ENCODE measurements at regions not wholly inside any gene's neighbourhood (a gene's known extent, or its start where the extent isn't known, plus 50 kb on each side); places are given as distances from the start of the nearest gene placed in this dataset.
"Not testable (repeated sequence)": the region's sequence is repeated elsewhere in the genome, so short reads cannot be mapped to it uniquely, and the experiment has no call there.

DNA sequence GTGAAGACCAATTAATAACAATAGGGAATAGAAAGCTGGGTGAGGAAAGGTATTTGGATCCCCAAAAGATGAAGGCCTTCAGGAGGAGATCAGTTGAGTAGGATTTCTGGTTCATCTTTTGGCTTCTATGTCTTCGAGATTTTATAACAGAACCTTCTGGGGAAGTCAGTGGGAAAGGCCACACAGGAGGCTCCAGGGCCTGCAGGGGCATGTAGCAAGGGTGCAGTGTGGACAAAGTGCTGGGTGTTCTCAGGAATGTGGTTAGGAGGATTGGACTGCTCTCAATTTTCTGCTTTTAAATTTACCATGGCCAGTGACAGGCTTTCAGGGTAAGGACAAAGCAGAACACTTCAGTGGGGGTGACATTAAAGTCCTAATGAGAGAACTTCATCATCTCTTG, 378.0 kb downstream of the CCSER2 start:
- no peak for DNase-seq
- H3K9me3 Mint-ChIP-seq: no peaks in the 10 kb centered on the region
- H3K27me3 Mint-ChIP-seq: no peaks in the 10 kb centered on the region
- H3K36me3 Mint-ChIP-seq: no peaks in the 10 kb centered on the region
- no peak overlapping the region for H3K4me3 Mint-ChIP-seq
- H3K27ac Mint-ChIP-seq: no peak overlapping the region
- H3K4me1 Mint-ChIP-seq: no peaks in the 10 kb centered on the region

DNA sequence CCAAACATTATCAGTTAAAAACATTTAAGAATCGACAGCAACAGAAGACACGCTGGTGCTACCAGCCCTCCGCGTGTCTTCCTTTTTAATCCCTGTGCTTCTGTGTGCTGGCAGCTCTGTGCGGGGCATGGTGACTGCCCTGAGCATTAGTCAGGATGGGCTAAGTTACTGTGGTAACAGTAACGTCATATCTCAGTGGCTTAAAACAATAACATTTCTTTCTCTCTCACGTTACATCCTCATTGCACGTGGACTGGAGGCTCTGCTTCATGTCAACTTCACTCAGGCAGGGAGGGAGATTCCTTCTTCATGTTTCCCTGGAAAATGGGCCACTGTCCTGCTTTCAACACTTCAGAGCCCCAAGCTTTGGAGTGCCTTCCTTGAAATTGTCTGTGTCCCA, 378.5 kb downstream of the CCSER2 start:
- Mint-ChIP-seq H3K36me3 (no peaks in the 10 kb centered on the region), H3K27ac (no peak overlapping the region)
- no peak for DNase-seq

DNA sequence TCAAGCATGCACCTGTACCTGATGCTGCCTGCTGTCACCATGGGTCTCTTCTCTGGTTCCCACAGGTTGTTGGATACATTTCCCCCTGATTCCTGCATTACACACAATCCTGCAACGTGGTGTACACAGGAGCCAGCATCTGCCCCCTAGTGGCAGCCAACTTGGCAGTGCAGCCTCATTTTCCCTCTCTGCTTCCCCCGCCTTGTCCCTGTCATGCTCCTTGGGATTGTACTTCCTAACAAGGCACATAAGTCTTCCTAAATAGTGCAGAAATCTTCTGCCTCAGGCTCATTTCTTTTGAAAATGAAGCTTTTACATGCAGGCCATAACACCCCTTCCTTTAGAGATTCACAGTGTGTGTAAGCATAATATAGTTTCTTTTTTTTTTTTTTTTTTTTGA, 387.5 kb downstream of the CCSER2 start:
- H3K4me3 Mint-ChIP-seq: no peak overlapping the region
- H3K9me3 Mint-ChIP-seq: peaks cover 3% of the 10 kb centered on the region
- DNase-seq: no peak
- no peak overlapping the region for H3K27ac Mint-ChIP-seq
- no peaks in the 10 kb centered on the region for H3K4me1 Mint-ChIP-seq
- peaks cover 8% of the 10 kb centered on the region for H3K27me3 Mint-ChIP-seq
- H3K36me3 Mint-ChIP-seq: no peaks in the 10 kb centered on the region

More for the DNA sequence above, 378.5 kb downstream of the CCSER2 start:
- no peaks in the 10 kb centered on the region for H3K9me3 Mint-ChIP-seq
- no peak overlapping the region for H3K4me3 Mint-ChIP-seq
- H3K27me3 Mint-ChIP-seq: peaks cover 2% of the 10 kb centered on the region
- no peaks in the 10 kb centered on the region for H3K4me1 Mint-ChIP-seq

DNA sequence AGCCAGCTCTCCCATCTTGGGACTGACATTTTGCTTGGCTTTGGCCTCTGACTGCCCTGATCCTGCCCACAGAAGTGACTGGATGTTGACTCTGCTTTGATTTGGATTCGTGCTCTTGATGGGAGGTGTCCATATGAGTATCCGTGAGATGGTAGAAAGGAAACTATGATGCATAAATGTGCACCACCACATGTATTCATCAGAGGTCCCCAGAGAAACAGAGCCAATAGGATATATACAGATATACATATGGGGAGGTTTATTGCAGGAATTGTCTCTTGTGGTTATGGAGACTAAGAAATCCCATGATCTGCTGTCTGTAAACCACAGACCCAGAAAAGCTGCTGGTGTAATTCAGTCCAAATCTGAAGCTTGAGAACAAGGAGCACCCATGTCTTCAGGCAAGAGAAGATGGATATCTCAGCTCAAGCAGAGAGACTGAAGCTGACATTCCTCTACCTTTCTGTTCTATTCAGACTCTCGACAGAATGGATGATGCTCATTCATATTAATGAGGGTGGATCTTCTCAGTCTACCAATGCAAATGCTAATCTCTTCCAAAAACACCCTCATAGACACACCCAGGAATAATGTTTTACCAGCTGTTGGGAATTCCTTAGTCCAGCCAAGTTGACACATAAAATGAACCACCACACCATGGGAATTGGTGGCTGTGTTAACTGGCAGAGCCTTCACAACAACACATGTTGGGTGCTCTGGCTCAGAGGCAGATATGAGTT, 390.7 kb downstream of the CCSER2 start:
- Mint-ChIP-seq H3K4me3 (no peak overlapping the region), H3K4me1 (no peaks in the 10 kb centered on the region), H3K9me3 (peaks cover 3% of the 10 kb centered on the region), H3K36me3 (no peaks in the 10 kb centered on the region), H3K27me3 (no peaks in the 10 kb centered on the region), H3K27ac (no peak overlapping the region)
- no peak for DNase-seq

DNA sequence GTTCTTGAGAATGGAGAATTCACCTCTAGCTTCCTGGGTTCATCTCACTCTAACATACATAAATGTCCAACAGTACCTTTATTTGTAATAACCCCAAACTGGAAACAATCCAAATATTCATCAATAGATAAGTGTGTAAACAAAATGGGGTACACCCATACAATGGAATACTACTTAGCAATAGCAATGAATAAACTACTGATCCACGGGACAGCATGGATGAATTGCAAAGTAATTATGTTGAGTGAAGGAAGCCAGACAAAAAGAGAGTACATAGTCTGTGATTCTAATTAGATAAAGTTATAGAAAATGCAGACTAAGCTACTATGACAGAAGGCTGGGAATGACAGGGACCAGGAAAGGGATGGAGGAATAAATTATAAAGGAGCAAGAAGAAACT, 391.3 kb downstream of the CCSER2 start:
- H3K36me3 Mint-ChIP-seq: no peaks in the 10 kb centered on the region
- H3K27me3 Mint-ChIP-seq: no peaks in the 10 kb centered on the region

DNA sequence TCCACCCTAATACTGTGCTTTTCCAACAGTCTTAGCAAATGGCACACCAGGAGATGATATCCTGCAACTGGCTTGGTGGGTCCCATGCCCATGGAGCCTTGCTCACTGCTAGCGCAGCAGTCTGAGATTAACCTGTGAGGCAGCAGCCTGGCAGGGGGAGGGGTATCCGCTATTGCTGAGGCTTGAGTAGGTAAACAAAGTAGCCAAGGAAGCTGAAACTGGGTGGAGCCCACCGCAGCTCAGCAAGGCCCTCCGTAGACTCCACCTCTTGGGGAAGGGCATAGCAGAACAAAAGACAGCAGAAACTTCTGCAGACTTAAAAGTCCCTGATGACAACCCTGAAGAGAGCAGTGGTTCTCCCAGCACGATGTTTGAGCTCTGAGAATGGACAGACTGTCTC, 399.0 kb downstream of the CCSER2 start:
- Mint-ChIP-seq H3K36me3 (no peaks in the 10 kb centered on the region), H3K9me3 (peaks cover 10% of the 10 kb centered on the region), H3K4me1 (no peaks in the 10 kb centered on the region), H3K27me3 (no peaks in the 10 kb centered on the region), H3K27ac (no peak overlapping the region), H3K4me3 (no peak overlapping the region)
- DNase-seq: no peak

More for the DNA sequence above, 391.3 kb downstream of the CCSER2 start:
- Mint-ChIP-seq H3K27ac (no peak overlapping the region), H3K4me1 (no peaks in the 10 kb centered on the region), H3K9me3 (peaks cover 3% of the 10 kb centered on the region), H3K4me3 (no peak overlapping the region)
- no peak for DNase-seq

DNA sequence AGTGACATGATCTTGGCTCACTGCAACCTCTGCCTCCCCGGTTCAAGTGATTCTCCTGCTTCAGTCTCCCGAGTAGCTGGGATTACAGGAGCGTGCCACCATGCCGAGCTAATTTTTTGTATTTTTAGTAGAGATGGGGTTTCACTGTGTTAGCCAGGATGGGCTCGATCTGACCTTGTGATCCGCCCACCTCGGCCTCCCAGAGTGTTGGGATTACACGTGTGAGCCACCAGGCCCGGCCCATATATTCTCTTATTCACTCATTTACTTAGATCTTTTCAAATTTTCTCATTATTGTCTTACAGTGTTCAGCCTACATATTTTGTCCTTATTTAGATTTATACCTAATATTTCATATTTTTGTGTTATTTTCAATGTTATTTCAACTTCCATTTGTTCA, 410.7 kb downstream of the CCSER2 start:
- H3K4me3 Mint-ChIP-seq, H3K27ac Mint-ChIP-seq: not testable (repeated sequence)

DNA sequence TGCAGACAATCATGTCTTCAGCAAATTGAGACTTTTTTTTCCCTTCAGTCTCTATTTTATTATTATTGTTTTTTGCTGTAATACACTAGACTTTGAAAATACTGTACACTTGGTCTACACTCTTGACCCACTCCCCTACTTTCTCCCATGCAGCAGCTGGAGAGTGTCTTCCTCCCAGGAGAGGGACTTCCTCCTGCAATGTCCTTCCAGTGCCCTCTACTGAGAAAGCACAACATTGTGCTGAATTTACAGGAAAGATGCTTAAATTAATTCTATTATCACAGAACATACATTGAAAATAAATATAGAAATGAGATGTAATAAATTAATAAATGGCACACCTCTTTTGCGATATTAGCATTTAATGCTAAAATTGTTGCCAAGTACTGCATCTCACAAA, 411.3 kb downstream of the CCSER2 start:
- Mint-ChIP-seq H3K27ac (no peak overlapping the region), H3K4me3 (no peak overlapping the region), H3K4me1 (no peaks in the 10 kb centered on the region), H3K27me3 (peaks cover 4% of the 10 kb centered on the region), H3K36me3 (no peaks in the 10 kb centered on the region), H3K9me3 (peaks cover 4% of the 10 kb centered on the region)
- no peak for DNase-seq

More for the DNA sequence above, 410.7 kb downstream of the CCSER2 start:
- not testable (repeated sequence) for H3K9me3 Mint-ChIP-seq, H3K27me3 Mint-ChIP-seq, H3K4me1 Mint-ChIP-seq, DNase-seq, H3K36me3 Mint-ChIP-seq

DNA sequence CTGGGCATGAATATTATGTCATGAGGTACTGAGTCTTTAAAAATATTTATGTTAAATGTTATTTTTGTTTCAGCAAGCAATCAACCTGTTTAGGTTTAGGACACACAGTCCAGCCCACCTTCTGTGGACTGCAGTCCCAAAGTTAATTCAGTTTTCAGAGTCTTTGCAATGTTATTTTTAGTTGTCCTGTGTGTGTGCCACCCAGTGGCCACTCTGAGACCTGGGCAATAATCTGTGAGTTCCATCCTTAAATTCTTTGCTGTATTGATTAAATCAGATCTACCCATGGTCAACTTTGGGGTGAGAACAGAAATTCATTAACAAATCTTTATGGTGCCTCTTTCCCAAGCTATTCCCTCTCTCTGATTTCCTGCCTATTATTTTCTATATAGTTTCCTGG, 415.1 kb downstream of the CCSER2 start:
- Mint-ChIP-seq H3K9me3 (peaks cover 4% of the 10 kb centered on the region), H3K36me3 (no peaks in the 10 kb centered on the region), H3K27me3 (peaks cover 12% of the 10 kb centered on the region), H3K4me3 (no peak overlapping the region), H3K27ac (no peak overlapping the region), H3K4me1 (no peaks in the 10 kb centered on the region)
- no peak for DNase-seq

DNA sequence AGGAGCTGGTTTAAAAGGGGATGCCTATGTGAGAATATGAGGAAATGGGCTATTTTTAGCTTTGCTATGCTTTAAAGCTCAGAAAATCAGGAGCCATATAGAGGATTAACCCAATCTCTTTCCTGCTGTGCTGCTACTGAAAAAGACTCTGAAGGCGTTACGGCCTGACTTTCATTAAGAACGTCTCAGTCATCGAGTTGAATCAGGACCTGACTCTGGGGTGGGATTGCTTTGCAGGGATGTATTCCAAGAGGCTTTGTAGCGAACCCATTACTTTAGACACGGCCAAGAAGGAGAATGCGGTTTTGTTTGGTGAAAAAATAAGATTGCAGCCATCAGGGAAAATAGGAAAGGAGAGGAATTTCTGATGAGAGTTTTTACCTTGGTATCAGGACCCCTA, 426.9 kb downstream of the CCSER2 start:
- Mint-ChIP-seq H3K4me3 (no peak overlapping the region), H3K27ac (no peak overlapping the region), H3K27me3 (no peaks in the 10 kb centered on the region), H3K9me3 (no peaks in the 10 kb centered on the region), H3K4me1 (no peaks in the 10 kb centered on the region), H3K36me3 (no peaks in the 10 kb centered on the region)
- DNase-seq: no peak

DNA sequence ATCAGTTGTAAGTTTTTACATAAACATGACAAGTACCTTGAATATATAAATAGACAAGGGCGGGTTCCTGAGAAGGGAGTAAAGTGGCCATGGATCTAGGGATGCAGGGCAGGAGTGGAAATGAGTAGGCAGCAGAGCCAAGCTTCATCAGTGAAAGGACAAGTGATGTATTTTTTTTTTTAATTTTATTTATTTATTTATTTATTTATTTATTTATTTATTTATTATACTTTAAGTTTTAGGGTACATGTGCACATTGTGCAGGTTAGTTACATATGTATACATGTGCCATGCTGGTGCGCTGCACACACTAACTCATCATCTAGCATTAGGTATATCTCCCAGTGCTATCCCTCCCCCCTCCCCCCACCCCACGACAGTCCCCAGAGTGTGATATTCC, 428.3 kb downstream of the CCSER2 start:
- H3K9me3 Mint-ChIP-seq, H3K4me3 Mint-ChIP-seq, H3K27me3 Mint-ChIP-seq, H3K36me3 Mint-ChIP-seq, DNase-seq, H3K27ac Mint-ChIP-seq, H3K4me1 Mint-ChIP-seq: not testable (repeated sequence)

DNA sequence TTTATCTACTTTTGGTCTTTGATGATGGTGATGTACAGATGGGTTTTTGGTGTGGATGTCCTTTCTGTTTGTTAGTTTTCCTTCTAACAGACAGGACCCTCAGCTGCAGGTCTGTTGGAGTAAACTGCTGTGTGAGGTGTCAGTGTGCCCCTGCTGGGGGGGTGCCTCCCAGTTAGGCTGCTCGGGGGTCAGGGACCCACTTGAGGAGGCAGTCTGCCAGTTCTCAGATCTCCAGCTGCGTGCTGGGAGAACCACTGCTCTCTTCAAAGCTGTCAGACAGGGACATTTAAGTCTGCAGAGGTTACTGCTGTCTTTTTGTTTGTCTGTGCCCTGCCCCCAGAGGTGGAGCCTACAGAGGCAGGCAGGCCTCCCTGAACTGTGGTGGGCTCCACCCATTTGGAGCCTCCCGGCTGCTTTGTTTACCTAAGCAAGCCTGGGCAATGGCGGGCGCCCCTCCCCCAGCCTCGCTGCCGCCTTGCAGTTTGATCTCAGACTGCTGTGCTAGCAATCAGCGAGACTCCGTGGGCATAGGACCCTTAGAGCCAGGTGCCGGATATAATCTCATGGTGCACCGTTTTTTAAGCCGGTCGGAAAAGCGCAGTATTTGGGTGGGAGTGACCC, 433.7 kb downstream of the CCSER2 start:
- not testable (repeated sequence) for H3K4me3 Mint-ChIP-seq, H3K27me3 Mint-ChIP-seq, H3K27ac Mint-ChIP-seq, H3K9me3 Mint-ChIP-seq, H3K4me1 Mint-ChIP-seq, H3K36me3 Mint-ChIP-seq, DNase-seq

DNA sequence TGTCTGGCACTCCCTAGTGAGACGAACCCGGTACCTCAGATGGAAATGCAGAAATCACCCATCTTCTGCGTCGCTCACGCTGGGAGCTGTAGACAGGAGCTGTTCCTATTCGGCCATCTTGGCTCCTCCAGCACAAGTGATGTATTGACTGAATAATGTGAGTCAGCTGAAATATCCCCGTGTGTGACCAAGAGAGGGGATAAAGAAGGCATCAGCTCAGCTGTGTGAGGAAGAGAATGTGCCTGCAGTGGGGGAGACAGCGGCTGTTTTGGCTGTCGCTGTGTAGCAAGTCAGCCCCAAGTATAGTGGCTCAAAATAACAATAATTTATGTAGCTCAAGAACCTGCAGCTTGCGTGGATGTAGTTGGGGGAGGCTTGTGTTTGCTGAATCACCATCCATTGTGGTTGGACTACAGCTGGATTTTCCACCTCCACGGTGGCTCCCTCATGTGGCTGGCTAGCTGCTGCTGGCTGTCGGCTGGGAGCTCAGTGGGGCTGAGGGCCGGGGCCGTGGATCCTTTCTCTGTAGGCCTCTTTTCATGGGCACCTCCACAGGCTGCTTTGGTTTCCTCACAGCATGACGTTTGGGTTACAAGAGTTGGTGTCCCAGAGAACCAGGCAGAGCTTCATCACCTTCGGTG, 434.5 kb downstream of the CCSER2 start:
- no peak for DNase-seq
- Mint-ChIP-seq H3K9me3 (peaks cover 1% of the 10 kb centered on the region), H3K36me3 (no peaks in the 10 kb centered on the region), H3K27me3 (peaks cover 6% of the 10 kb centered on the region), H3K4me1 (no peaks in the 10 kb centered on the region), H3K27ac (no peak overlapping the region), H3K4me3 (no peak overlapping the region)

DNA sequence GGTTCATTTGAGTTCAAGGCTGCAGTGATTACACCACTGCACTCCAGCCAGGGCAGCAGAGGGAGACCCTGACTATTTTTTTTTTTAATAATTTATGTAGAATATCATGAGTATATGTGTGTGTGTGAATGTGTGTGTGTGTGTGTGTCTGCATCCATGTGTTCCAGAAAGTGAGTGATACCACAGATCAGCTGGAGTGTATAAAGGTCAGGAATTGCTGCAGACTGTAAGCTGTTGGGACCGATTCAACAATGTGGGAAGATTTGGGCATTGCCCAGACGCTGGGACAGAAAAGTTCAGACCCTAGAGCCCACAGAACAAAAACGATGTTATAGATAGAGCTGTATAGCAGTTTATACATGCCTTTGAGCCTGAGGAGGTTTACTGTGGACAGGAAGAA, 435.6 kb downstream of the CCSER2 start:
- no peak for DNase-seq
- no peaks in the 10 kb centered on the region for H3K4me1 Mint-ChIP-seq
- peaks cover 1% of the 10 kb centered on the region for H3K9me3 Mint-ChIP-seq
- H3K4me3 Mint-ChIP-seq: no peak overlapping the region
- H3K27ac Mint-ChIP-seq: no peak overlapping the region
- peaks cover 6% of the 10 kb centered on the region for H3K27me3 Mint-ChIP-seq
- H3K36me3 Mint-ChIP-seq: no peaks in the 10 kb centered on the region

DNA sequence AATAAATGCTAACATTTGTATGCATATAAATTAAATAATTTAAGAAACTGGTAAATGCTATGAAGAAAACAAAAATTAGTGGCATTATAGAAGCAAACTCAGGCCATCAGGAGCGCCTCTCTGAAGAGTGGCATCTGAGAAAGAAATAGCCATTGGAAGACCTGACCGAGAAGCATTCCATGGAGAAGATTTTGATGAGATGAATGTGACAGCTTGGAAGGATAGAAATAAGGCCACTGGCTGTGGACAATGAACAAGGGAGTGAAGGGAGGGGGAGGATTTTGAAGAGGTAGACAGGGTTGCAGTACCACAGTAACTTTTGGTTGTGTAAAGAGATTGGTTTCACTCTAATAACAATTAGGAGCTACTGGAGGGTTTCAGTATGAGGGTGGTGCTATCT, 436.7 kb downstream of the CCSER2 start:
- Mint-ChIP-seq H3K36me3 (no peaks in the 10 kb centered on the region), H3K4me1 (no peaks in the 10 kb centered on the region), H3K27ac (no peak overlapping the region), H3K27me3 (peaks cover 6% of the 10 kb centered on the region), H3K9me3 (peaks cover 1% of the 10 kb centered on the region), H3K4me3 (no peak overlapping the region)
- no peak for DNase-seq

DNA sequence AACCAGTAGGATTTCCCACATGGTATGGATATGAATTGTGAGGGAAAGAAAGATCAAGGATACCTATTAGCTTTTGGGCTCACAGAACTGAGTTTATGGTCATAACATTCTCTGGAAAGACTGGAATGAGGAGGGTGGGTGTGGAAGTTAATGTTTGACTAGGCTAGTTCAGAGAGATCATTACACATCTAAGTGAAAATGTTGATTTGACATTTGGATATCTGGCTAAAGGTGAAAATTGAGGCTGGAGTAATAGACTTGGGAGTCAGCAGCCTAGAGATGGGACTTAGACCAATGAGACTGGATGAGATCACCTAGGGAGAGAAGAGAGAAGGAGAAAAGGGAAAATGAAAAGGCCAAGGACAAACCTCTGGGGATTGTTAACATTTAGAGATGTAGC, 437.3 kb downstream of the CCSER2 start:
- no peak overlapping the region for H3K27ac Mint-ChIP-seq
- H3K4me1 Mint-ChIP-seq: no peaks in the 10 kb centered on the region
- no peak for DNase-seq
- peaks cover 6% of the 10 kb centered on the region for H3K27me3 Mint-ChIP-seq
- H3K36me3 Mint-ChIP-seq: no peaks in the 10 kb centered on the region
- H3K4me3 Mint-ChIP-seq: no peak overlapping the region
- H3K9me3 Mint-ChIP-seq: no peaks in the 10 kb centered on the region
